Mesothelial cell of epicardium (in vitro differentiated cells): ENCODE measurements at regions not wholly inside any gene's neighbourhood (a gene's known extent, or its start where the extent isn't known, plus 50 kb on each side); places are given as distances from the start of the nearest gene placed in this dataset.
"Not testable (repeated sequence)": the region's sequence is repeated elsewhere in the genome, so short reads cannot be mapped to it uniquely, and the experiment has no call there.

Experiments used
- DNase-seq, 2 experiments: peaks; one replicate each; pipeline ENCODE4 v3.0.0; 2021; ENCODE audit warnings: low spot score in 2 of 2; ENCODE audit not compliant: unreplicated experiment in 2 of 2
- H3K27ac Mint-ChIP-seq: 2 replicates; pipeline ENCODE4 v1.8.0; 2021; ENCODE audit warnings: mixed read lengths
- H3K27me3 Mint-ChIP-seq: 2 replicates; pipeline ENCODE4 v1.8.0; 2021; ENCODE audit warnings: low read depth, mixed read lengths
- H3K36me3 Mint-ChIP-seq: 2 replicates; pipeline ENCODE4 v1.8.0; 2021; ENCODE audit warnings: mixed read lengths
- H3K4me1 Mint-ChIP-seq: 2 replicates; pipeline ENCODE4 v1.8.0; 2021; ENCODE audit warnings: mixed read lengths
- H3K4me3 Mint-ChIP-seq: 2 replicates; pipeline ENCODE4 v1.8.0; 2021; ENCODE audit warnings: mild to moderate bottlenecking, moderate library complexity, mixed read lengths
- H3K9me3 Mint-ChIP-seq: 2 replicates; pipeline ENCODE4 v1.8.0; 2021; ENCODE audit warnings: mixed read lengths
- CTCF ChIP-seq: fragments of 200-600 bp; sonication (generic); IDR thresholded peaks from one replicate; pipeline ENCODE4 v1.5.0; 2021; ENCODE audit warnings: antibody characterized with exemption; ENCODE audit not compliant: unreplicated experiment

GRCh38 chr4:134915355-134915754, 713.8 kb upstream of the PABPC4L start:
- peaks cover 10% of the 10 kb centered on the region for H3K9me3 Mint-ChIP-seq
- no peak overlapping the region for H3K27ac Mint-ChIP-seq
- DNase-seq, result no peak
- peaks cover 5% of the 10 kb centered on the region for H3K4me1 Mint-ChIP-seq
- H3K4me3 Mint-ChIP-seq, result no peak overlapping the region
- H3K27me3 Mint-ChIP-seq, result no peaks in the 10 kb centered on the region
- TF ChIP-seq CTCF, result no peak
- H3K36me3 Mint-ChIP-seq, result no peaks in the 10 kb centered on the region

- DNase-seq, H3K4me1 Mint-ChIP-seq, H3K9me3 Mint-ChIP-seq, H3K27ac Mint-ChIP-seq, H3K36me3 Mint-ChIP-seq, H3K4me3 Mint-ChIP-seq, H3K27me3 Mint-ChIP-seq: not testable (repeated sequence)
These were observed 712.7 kb upstream of the PABPC4L start for GRCh38 chr4:134914250-134914649.

- no peaks in the 10 kb centered on the region for H3K27me3 Mint-ChIP-seq
- no peak overlapping the region for H3K27ac Mint-ChIP-seq
- H3K4me3 Mint-ChIP-seq, result no peak overlapping the region
- TF ChIP-seq CTCF, result no peak
- no peaks in the 10 kb centered on the region for H3K36me3 Mint-ChIP-seq
- peaks cover 5% of the 10 kb centered on the region for H3K4me1 Mint-ChIP-seq
- H3K9me3 Mint-ChIP-seq, result peaks cover 6% of the 10 kb centered on the region
- no peak for DNase-seq
These were observed 710.4 kb upstream of the PABPC4L start for GRCh38 chr4:134911941-134912340.

GRCh38 chr4:134906404-134907023, 704.9 kb upstream of the PABPC4L start:
- Mint-ChIP-seq H3K9me3 (peaks cover 16% of the 10 kb centered on the region), H3K27me3 (no peaks in the 10 kb centered on the region), H3K27ac (no peak overlapping the region), H3K36me3 (no peaks in the 10 kb centered on the region), H3K4me1 (peaks cover 3% of the 10 kb centered on the region), H3K4me3 (no peak overlapping the region)
- TF ChIP-seq CTCF, result peak; percentile 14
- no peak for DNase-seq

GRCh38 chr4:134905061-134905460, 703.5 kb upstream of the PABPC4L start:
- Mint-ChIP-seq H3K27me3 (no peaks in the 10 kb centered on the region), H3K36me3 (no peaks in the 10 kb centered on the region), H3K9me3 (peaks cover 16% of the 10 kb centered on the region), H3K4me3 (no peak overlapping the region), H3K27ac (no peak overlapping the region), H3K4me1 (peaks cover 3% of the 10 kb centered on the region)
- DNase-seq, result no peak
- TF ChIP-seq CTCF, result no peak

- H3K27ac Mint-ChIP-seq, result no peak overlapping the region
- no peak for TF ChIP-seq CTCF
- H3K4me3 Mint-ChIP-seq, result no peak overlapping the region
- DNase-seq, result no peak
- H3K27me3 Mint-ChIP-seq, result no peaks in the 10 kb centered on the region
- H3K9me3 Mint-ChIP-seq, result no peaks in the 10 kb centered on the region
- peaks cover 3% of the 10 kb centered on the region for H3K4me1 Mint-ChIP-seq
- no peaks in the 10 kb centered on the region for H3K36me3 Mint-ChIP-seq
These were observed 686.6 kb upstream of the PABPC4L start for GRCh38 chr4:134888156-134888555.
